ENCODE measurements at regions not wholly inside any gene's neighbourhood (a gene's known extent, or its start where the extent isn't known, plus 50 kb on each side); places are given as distances from the start of the nearest gene placed in this dataset.
"Not testable (repeated sequence)": the region's sequence is repeated elsewhere in the genome, so short reads cannot be mapped to it uniquely, and the experiment has no call there.

DNA sequence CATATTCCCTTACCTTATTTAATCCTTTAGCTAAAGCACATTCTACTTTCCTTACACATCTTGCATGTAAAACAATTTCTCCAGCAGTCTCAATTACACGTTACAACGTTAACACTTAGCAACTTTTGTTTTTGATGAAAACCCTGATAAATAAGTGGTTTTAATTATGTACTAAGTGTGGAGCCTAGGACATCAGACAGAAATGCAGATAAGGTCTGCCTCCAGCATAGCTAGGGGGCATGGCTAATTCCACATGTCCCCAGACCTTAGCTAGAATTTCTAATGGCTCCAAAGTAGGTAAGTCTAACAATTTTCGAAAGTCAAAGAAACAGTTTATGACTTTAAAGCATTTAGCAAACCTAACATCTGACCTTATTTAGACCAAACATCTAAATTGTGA is 77.4 kb upstream of the TERB2 start:
- Histone ChIP-seq H3K27ac (no peak overlapping the region), H3K27me3 (no peaks in the 10 kb centered on the region), H3K4me3 (no peak overlapping the region), H3K9me3 (peaks cover 5 to 18% (median 15%) of the 10 kb centered on the region in 3 donors), H3K4me1 (no peaks in the 10 kb centered on the region), H3K36me3 (no peaks in the 10 kb centered on the region)
- DNase-seq, result no peak
- intact Hi-C loops (cut with DNase I; ENCODE audit: low total_unique reads), result no loop called here
- TF ChIP-seq, protein P1, sequence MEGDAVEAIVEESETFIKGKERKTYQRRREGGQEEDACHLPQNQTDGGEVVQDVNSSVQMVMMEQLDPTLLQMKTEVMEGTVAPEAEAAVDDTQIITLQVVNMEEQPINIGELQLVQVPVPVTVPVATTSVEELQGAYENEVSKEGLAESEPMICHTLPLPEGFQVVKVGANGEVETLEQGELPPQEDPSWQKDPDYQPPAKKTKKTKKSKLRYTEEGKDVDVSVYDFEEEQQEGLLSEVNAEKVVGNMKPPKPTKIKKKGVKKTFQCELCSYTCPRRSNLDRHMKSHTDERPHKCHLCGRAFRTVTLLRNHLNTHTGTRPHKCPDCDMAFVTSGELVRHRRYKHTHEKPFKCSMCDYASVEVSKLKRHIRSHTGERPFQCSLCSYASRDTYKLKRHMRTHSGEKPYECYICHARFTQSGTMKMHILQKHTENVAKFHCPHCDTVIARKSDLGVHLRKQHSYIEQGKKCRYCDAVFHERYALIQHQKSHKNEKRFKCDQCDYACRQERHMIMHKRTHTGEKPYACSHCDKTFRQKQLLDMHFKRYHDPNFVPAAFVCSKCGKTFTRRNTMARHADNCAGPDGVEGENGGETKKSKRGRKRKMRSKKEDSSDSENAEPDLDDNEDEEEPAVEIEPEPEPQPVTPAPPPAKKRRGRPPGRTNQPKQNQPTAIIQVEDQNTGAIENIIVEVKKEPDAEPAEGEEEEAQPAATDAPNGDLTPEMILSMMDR (IDR thresholded peaks at IDR 0.05), result no peak

DNA sequence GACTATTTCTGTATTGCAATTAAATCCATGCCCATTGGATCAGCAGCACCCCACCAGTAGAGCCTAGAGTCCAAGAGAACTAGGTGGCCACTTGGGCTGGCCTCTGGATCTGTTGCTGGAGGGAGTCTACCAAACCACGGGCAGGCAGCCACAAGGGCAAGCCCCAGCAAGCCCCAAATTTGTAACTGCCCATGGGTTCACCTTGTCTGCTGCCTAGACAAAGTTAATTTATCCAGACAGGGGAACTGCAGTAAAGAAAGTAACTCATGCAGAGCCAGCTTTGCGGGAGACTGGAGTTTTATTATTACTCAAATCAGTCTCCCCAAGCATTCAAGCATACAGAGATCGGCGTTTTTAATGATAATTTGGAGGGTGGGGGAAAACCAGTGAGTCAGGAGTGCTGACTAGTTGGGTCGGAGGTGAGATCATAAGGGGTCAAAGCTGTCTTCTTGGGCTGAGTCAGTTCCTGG is 74.0 kb upstream of the TERB2 start:
- Histone ChIP-seq H3K4me3 (no peak overlapping the region), H3K4me1 (no peaks in the 10 kb centered on the region), H3K9me3 (peaks cover 0 to 4% (median 0%) of the 10 kb centered on the region in 3 donors), H3K27me3 (no peaks in the 10 kb centered on the region), H3K27ac (no peak overlapping the region), H3K36me3 (no peaks in the 10 kb centered on the region)
- TF ChIP-seq, protein P1 (IDR thresholded peaks at IDR 0.05), result no peak
- no peak for DNase-seq
- intact Hi-C loops (cut with DNase I; ENCODE audit: low total_unique reads), result no loop called here

DNA sequence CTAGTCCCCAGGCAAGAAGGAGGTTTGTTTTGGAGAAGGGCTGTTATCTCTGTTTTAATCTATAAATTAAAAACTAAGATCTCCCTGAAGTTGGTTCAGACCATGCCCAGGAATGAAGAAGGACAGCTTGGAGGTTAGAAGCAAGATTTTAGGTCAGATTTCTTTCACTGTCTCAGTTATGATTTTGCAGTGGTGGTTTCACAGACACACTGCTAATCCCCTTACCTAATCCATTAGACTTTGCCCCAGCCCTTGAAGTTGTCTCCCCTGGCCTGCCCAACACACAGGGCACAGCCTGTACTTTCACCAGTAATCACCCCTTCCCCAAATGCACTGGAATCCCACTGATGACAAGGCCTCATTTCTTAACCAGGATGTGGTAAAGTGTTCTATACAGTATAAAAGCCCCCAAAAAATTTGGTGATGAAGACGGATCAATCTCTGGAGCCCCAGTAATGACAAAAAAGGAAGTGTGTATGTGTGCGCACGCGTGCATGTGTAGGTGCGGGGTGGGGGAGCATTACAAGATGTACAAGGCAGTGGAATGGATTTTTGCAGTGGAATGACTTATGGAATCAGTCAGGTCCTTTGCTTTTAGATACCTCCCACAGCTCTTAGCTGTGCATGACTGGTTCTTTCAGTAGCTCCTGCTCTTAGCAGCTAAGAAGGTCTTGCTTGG is 73.1 kb upstream of the TERB2 start:
- Histone ChIP-seq H3K27ac (no peak overlapping the region), H3K36me3 (no peaks in the 10 kb centered on the region), H3K27me3 (no peaks in the 10 kb centered on the region), H3K4me1 (no peaks in the 10 kb centered on the region), H3K9me3 (no peaks in the 10 kb centered on the region), H3K4me3 (no peak overlapping the region)
- intact Hi-C loops (cut with DNase I; ENCODE audit: low total_unique reads), result no loop called here
- TF ChIP-seq, protein P1 (IDR thresholded peaks at IDR 0.05), result no peak
- no peak for DNase-seq

DNA sequence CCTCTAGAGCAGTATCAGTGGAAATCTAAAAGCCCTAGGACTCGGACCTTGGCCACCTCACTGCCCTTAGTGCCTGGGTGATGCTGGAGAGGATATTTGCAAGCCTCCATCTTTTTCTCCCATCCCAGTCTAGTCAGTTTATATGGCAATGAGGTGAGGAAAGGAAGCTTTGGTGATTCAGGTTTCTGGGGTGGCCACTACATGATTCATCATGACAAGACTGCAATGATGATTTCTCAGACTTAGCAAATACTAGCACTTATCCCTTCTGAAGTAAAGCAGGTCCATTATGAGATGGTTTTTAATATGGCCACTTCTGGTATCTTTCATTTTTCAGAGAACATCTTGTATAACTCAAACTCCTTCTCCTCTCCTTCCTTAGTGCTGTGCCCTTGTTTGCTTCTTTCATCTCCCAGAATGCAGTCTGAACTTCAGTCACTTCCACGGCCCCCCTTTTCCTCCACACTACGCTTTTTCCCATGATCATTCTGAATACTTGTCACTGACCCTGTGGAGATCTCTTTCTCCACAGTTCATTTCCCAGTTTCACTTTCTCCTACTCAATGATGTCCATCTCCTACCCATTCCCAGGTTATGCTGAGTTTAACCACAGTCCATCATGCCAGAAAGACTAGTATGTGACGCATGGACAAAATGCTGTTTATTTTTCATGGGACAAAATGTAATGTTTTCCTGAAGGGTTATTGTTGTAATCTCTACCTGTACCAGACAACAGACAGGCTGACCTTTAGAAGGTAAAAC is 57.4 kb upstream of the TERB2 start:
- intact Hi-C loops (cut with DNase I; ENCODE audit: low total_unique reads); H3K36me3 ChIP-seq; H3K4me3 ChIP-seq; H3K9me3 ChIP-seq; H3K27ac ChIP-seq; DNase-seq; H3K4me1 ChIP-seq; H3K27me3 ChIP-seq: not testable (repeated sequence)

DNA sequence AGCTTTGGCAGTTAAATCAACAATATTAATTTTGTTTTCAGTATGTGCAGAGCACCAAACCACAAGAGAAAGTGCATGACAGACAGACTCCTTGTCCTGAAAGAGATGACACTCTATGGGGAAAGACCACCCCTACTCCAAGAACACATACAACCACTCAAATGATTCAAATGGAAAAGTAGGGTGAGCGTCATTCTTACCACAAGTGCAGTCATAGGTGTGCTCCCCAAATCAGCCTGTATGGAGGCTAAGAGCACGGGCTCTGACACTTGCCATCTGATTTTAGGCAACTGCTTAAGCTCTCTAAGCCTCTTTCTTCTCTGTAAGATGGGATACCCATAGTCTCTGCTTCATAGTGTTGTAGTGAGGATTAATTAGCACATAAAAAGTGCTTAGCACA is 56.7 kb upstream of the TERB2 start:
- H3K27ac ChIP-seq; H3K4me3 ChIP-seq; intact Hi-C loops (cut with DNase I; ENCODE audit: low total_unique reads); H3K9me3 ChIP-seq; DNase-seq; H3K27me3 ChIP-seq; H3K36me3 ChIP-seq; H3K4me1 ChIP-seq: not testable (repeated sequence)

DNA sequence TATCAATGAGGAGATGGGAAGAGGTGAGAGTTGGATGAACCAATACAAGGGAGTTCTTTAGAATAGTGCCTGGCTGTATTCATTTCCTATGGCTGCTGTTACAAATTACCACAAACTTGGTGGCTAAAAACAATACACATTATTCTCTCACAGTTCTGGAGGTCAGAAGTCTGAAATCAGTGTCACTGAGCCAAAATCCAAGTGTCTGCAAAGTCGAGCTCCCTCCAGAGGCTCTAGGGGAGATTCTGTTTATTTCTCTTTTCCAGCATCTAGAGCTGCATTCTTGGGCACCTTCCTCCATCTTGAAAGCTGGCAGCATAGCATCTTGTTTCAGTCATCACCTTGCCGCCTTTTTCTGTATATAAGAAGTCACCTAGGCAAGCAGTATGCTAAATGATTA is 55.7 kb upstream of the TERB2 start:
- DNase-seq; intact Hi-C loops (cut with DNase I; ENCODE audit: low total_unique reads); H3K27me3 ChIP-seq; H3K4me3 ChIP-seq; H3K27ac ChIP-seq; H3K36me3 ChIP-seq; H3K9me3 ChIP-seq; H3K4me1 ChIP-seq: not testable (repeated sequence)

DNA sequence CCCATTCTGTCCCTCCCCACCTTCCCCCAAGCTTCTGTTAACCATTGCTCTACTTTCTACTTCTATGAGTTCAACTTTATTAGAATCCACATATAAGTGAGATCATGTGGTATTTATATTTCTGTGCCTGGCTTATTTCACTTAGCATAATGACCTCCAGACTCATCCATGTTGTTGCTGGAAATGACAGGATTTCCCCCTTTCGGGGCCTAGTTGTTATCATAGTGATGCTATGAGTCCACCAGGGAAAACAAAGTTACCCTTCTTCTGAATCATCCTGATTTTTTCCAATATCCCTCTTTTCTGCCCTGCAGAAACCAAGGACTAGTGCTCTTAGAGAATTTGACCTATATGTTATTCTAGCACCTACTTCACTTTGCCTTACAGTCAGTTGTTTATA is 53.2 kb upstream of the TERB2 start:
- H3K4me1 ChIP-seq, H3K9me3 ChIP-seq, H3K36me3 ChIP-seq, DNase-seq, H3K4me3 ChIP-seq, H3K27ac ChIP-seq, H3K27me3 ChIP-seq: not testable (repeated sequence)
- intact Hi-C loops (cut with DNase I; ENCODE audit: low total_unique reads), result loop anchor here (2.0 kb wide), 1 partner anchor 86 kb away; no protein-coding TSS in a partner anchor

DNA sequence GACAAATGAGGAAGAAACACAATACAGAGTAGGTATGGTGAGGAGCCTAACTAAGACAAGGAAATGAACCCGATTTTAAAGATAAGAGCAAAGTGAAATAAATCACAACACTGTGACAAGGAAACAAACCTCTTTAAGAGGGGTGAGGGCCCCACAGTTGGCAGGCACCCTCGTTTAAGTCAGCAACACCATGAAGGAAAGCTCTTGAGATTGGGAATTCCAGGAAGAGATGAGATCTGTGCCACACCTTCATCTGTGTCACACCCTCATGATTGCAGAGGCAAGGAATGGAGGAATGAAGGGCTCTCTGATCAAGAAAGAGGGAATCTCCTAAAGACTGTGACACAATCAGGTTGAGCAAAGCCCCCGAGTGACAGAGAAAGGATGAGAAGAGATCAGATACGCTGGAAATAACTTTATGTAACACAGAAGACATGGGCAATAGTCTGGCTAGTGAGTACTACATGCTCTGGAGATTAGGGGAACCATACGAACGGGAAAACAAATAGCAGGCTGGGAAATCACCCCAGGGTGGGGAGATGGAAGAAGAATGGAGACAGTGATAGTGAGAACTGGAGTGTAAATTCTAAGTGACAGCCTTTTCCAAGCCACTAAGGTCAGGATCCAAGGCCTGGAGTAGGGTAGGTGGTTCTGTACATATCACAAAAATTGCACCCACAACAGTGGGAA is 51.7 kb upstream of the TERB2 start:
- H3K27ac ChIP-seq, result not testable (repeated sequence)

More for the DNA sequence above, 51.7 kb upstream of the TERB2 start:
- H3K27me3 ChIP-seq; intact Hi-C loops (cut with DNase I; ENCODE audit: low total_unique reads); H3K9me3 ChIP-seq; DNase-seq; H3K4me1 ChIP-seq; H3K36me3 ChIP-seq; H3K4me3 ChIP-seq: not testable (repeated sequence)

Measured in tibial artery (tissue), 4 donors.